GDM1 (cell line): ENCODE measurements at regions not wholly inside any gene's neighbourhood (a gene's known extent, or its start where the extent isn't known, plus 50 kb on each side); places are given as distances from the start of the nearest gene placed in this dataset.

Experiments used
- DNase-seq: peaks from one replicate; lab custom pipeline; 2025; lab: John Stamatoyannopoulos, UW

DNA sequence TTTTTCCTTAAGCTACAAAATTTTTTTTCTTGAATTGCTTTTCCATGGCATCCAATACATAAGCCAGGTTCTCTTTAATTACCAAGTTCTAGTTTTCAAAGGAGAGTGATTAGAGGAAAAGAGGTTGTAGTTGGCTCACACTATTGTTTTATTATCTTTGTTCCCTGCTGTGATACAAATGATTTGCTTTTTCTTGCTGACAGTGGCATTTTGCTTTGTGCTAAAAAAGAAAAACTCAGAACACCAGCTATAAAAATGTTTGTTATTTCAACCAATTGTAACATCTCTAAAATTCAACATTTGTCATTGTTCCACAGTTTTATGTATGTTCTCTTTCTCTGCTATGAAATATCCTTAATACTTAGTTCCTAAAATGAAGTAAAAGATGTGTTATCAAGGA, 1817.2 kb downstream of the STIM2 start:
- no peak for DNase-seq

DNA sequence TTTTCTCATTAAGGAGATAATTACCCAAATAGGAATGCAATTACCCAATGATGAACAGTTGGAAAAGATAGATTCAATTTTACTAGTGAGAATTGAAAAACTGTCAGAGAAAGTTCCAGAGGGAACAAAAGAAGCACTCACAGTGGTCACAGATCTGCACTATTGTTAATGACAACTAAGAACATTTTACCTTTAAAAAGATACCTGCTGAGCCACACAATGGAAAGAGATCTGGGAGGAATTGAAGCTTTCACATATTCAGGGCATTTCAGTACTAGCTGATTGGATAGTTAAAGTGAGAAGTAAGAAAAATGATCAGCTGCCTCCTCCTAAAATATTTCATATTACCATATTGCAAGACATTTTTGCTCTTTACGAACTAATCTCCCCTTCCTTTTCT, 1822.2 kb downstream of the STIM2 start:
- DNase-seq: no peak

DNA sequence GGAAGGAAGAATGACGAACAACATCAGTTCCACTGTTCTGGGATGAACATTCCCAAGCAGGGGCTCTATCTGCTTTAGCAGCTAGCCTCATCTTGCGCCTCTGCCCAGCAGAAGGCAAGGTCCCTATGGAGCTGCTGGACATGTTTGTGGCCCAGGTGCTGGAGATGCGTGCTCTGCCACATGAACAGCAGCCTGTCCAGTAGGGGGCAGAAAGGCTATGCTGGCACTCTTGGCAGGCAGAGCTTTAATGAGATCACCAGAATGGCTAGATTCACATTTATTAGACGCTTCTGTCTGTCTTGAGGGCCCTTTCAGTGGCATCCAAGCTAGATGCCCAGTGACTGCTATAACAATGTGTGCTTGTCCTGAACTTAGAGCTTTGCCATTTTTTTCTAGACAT, 1826.0 kb downstream of the STIM2 start:
- no peak for DNase-seq

DNA sequence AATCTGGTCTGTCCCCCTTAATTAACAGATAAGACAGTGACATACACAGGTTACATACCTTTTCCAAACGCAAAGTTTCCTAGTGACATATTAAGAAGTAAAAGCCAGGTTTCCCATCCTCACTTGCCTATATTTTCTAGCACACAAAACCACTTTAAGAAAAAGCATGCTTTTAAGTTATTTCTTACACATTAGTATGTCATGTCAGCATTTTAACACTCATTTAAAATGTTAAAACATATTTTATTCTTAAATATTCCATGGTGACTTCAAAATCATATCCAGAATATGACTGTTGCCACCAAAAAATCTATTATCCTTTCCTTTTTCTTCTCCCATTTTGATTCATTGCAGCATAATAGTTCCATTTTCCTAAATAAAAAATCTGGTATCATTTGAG, 1830.2 kb downstream of the STIM2 start:
- DNase-seq: no peak

DNA sequence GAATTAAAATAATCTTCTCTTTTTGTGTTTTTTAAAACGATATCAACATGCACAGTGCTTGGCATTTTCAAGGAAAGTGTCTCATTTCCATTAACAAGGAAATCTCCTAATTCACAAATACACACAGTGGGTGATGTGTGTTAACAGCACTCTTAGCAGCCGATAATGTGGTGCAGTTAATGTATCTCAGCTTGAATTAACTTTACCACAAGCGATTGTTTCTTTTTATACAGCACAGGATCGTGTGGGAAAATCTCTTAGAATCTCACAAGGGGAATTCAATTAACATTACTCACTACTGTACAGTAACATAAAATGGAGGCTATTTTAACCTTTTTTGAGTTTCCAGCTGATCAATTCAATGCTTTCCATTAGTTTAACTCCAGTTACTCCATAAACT, 1841.9 kb downstream of the STIM2 start:
- DNase-seq: no peak

DNA sequence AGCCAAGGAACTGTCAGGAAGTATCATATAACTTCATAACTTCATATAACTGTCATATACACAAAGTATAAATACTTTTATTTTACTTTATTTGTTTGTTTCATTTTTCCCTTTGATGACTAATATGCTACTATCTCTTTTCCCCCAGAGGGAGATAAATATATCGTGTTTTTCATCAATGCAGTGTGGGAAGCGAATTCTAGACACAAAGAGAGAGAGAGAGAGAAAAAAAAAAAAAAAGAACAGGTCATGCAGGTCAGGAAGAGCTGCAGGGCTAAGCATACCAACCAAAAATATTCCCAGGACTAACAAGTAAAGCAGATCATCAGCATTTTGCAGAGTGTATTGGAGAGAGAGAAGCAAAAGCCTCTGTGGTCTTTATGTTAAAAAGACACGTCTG, 1849.2 kb downstream of the STIM2 start:
- no peak for DNase-seq

DNA sequence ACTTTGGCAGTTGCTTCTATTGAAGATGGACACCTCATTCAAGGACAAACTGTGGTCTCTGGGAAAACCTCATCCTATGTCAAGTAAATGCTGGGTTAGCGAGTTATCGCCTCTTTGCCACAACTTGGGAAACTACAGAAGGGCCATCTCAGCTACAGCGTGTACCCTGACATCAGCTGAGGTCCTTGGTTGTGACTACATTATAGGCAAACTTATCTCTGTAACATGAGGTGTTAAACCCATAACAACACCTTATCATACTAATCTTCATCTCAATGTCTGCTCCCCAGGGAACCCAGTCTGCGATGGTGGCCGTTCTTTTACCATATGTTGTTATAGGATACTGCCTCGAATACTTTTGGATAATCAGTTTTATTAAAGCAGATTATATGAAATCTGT, 1862.7 kb downstream of the STIM2 start:
- no peak for DNase-seq

DNA sequence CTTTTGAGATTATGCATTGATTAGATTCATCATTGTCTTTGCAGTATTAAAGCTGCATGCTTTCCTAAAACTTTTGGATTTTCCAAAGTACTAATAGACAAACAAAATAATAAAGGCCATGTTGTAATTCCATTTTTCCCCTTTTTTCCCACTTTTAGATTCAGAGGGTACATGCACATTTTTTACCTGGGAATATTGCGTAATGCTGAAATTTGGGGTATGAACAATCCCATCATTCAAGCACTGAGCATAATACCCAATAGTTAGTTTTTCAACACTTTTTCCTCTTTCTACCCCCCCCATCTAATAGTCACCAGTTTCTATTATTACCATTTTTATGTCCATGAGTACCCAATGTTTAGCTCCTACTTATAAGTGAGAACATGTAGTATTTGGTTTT, 1863.6 kb downstream of the STIM2 start:
- DNase-seq: no peak

DNA sequence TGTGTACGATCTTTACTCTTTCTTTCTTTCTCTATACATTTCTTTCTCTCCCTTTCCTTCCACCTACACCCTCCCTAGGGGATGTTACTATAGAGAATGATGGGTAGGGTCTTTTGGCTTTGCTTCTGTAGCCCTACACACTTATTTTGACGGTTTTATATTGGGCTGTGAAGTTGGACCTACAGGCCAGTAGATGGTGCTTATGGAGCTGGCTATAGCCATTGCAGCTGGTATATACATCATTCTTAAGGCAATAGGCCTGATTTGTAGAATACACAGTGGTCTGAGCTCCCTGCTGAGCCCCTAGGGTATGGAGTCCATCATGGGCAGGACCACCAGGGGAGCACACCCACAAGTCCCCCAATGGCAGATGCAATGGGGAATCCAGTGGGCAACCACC, 1869.7 kb downstream of the STIM2 start:
- no peak for DNase-seq

DNA sequence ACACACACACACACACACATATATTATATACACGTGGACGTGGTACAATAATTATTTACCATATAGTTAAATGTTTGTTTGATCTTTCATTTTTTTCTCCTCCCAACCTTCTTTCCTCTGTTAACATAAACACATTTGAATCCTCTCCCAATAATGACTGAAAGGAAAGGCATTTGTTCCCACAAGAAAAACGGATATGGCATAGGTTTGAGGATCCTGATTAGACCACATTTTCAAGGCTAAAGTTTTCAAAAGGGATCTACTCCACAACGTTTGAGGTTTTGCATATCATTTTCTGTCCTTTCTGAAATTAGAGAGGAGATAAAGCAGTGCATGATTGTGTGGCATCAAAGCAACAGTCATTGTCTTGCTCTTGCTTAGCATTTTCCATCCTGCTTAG, 1883.4 kb downstream of the STIM2 start:
- DNase-seq: no peak

DNA sequence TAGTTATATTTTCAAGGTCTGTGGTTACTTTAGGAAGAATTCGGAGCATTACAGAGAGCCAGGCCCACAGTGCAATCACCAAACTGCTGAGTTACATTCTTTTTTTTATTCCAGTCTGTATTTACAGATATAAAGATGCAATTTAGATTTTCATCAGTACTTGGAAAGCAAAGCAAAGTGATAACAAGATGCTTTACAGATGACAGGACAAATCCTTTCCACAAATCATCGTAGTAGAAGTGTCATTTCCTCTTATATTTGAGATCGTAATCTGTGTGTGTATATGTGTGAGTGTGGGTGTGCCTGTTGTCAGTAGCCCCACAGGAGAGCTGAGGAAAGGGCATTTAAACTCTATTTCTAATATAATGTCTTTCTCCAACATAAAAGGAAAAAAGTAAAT, 1893.7 kb downstream of the STIM2 start:
- no peak for DNase-seq

DNA sequence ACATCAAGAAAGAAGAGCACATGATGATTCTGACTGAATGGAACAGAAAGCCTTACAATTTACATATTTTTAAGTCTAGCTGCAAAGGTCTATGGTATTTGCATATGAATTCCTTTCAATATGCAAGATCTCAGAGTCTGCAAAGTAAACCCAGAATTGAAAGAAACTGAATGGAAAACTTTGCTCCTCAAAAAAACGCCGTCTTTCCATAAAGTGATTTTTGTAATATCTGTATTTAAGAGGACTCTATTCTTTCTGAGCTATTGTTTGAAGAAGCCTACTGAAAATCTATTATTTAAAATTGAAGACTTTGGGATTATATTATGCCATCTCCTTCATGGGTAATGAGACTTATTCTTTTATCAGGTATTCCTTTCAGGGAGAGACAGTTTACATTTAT, 1894.4 kb downstream of the STIM2 start:
- DNase-seq: no peak

DNA sequence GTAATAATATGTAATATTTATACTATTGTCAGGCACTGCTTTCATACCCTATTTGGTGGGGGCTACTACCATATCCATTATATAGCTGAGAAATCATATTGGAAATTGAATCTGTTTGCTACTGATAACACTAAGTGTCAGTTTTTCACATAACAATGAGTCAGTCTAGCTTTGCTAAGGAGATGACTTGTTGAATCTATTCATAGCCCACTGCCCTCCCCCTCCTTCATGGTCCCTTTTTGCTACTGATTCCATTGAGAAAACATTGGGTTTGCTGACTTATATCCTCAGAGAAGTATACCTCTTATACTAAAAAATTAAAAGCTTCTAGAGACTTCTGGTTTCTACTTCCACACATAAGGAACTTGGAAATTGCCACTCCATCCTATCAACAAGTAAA, 1898.4 kb downstream of the STIM2 start:
- no peak for DNase-seq

DNA sequence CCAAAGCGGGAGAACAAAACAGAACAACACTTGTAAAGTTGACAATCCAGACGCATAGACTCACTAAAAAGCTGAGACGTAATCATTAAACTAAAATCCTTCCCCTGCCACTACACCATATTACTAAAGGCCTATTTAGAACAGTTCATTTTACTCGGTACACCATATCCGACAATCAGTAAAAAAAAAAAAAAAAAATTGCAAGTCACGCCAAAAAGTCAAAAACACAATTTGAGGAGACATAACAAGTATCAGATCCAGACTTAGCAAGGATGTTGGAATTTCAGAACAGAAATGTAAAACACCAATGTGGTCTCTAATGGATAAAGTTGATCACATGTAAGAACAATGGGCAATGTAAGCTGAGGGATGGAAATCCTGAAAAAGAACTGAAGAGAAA, 1899.4 kb downstream of the STIM2 start:
- no peak for DNase-seq

DNA sequence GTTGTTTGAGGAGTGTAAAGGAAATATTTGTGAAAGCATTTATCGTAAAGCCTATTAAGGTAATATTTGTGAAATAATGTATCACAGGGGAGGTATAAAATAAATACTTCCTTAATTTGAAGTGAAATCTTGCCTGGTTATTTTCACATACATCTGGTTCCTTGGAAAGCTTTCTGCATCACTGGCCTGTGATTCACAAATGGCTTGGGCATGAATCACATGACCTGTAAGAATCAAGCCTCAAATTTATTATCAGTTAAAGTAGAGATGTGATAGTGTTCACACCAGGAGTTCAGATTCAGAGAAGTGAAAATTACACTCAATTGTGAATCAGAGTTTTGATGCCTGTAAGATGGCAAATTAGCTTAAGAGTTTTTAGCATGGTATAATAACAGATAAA, 1911.4 kb downstream of the STIM2 start:
- DNase-seq: no peak

DNA sequence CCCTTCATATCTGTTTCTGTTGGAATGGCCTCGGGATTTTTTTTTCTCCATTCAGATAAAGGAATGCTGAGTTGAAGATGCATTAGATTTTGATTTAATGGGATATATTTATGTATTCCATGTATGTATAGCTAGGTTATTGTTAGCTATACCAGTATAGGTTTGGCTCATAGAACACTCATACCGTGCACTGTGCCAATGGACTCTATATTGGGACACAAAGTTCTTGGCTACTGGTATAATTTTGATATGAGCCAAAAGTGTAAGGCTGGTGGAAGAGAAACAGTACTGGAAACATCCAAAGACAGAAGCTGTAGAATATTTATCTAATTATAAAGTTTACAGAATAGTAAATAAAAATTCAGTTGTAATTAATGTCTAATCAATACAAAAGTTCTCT, 1912.1 kb downstream of the STIM2 start:
- DNase-seq: no peak

DNA sequence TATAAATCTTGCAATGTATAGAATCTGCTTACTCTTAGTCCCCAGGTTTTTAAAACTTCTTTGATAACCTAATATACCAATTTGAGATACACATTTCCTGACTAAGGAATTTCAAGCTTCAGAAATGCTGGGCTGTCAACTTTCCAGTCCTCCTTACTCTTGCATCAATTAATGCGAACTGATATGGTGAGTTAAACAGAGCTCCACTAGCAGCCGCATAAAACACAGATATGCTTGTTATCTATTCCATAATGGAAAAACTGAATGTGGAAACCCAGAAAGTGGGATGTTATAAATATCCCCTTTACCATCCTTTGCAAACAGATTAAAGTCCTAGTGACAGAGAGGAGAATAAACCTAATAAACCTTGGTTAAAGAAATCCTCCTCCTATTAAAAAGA, 1913.7 kb downstream of the STIM2 start:
- DNase-seq: no peak

DNA sequence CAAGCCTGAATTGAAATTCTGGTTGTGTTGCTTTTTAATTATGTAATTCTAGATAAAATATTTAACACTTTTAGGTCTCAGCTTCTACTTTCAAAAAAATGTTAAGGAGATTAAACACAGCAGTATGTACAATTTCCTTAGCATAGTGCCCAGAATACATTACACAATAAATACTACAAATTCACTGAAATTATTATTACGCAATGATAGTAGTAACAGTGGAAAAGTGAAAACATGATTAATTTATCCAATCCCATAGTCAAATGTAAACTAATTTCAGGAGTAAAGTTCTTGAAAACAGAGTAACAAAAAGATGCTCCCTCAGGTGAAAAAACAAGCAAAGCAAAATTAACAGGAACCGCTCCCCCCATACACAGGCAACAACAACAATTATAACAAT, 1915.4 kb downstream of the STIM2 start:
- no peak for DNase-seq

DNA sequence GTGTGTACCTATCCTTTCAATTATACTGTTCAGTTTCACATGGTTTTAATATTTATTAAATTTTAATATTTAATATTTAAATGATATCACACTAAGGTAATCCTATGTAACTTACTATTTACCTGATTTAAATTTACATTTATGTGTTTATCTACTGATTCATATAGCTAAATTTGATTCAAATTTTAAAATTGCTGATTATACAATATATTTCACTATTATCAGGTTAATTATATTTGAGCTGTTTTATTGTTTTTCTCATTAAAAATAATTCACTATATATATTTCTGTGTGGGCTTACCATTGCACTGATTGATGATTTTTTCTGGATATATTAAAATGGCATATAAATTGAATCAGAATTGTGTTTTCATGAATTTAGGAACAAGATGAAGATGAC, 1923.5 kb downstream of the STIM2 start:
- no peak for DNase-seq

DNA sequence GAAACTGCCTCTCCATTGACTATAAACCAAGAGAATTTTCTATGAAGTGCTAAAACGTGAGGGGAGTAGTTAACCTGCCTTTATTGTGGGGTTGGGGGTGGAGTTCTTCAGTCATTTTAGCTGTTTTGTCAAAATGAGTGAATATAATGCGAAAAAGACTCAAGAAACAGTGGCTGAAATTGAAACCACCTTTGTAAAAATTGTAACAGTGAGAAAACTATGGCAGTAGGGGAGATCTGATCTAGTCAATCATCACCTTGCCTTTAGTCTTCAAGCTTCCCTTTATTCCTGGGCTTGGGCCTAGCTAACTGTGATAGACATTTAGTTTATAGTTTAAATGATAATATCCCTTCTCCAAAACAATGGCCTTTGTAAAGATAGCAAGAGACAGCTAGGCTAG, 1927.3 kb downstream of the STIM2 start:
- no peak for DNase-seq

DNA sequence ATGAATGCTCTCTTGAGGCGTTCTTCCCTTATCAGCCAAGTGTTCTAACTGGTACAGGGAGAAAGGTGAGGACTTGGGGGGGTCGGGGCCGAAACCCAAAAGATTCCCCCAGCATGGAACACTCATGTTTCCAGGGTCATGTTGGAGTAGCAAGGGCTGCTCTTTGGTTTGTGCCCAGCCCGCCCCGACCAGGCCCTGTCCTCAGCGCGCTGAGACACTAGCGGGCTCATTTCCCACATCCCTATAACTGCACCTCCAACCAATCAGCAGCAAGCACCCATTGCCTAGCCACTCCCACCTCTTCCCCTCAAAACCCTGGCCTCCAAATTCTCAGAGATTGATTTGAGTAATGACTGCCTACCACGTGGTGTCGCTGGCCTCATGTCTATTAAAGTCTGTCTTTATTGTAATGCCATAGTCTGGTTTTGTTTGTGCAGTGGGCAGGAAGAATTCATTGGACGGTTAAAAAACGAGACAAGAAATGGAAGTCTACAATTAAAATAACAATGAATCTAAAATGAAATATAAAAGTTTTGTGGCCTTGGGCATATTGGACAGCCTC, 1928.4 kb downstream of the STIM2 start:
- no peak for DNase-seq

DNA sequence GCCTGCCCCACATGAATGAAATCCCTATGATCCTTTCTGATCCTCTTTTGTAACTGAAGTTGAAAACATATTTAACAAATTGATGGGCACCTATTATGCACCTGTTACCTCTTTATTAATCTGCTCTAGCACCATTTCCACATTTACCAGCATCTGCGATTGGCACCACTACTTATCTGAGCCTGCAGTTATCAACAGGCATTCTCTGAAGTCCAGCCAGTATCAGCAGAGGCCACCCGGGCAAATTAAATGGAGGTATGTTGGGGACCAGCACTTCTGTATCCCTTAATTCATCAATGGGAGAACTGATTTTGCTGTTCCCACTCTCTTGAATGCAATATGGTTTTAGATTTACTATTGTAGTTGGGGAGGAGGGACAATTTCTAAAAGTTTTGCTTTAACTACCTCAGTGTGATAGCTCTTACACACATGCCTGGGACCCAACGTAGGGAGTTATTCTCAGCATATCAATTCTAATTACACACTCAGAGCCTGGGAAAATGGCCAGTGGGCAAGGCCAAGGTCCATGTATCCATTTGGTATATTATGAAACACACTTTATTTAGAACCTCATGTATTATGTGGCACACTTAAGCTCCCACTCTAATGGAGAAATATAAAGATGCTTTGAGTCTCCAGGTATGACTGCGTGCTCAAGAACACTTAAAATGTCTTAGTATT, 1927.1 kb upstream of the PCDH7 start:
- DNase-seq: no peak

DNA sequence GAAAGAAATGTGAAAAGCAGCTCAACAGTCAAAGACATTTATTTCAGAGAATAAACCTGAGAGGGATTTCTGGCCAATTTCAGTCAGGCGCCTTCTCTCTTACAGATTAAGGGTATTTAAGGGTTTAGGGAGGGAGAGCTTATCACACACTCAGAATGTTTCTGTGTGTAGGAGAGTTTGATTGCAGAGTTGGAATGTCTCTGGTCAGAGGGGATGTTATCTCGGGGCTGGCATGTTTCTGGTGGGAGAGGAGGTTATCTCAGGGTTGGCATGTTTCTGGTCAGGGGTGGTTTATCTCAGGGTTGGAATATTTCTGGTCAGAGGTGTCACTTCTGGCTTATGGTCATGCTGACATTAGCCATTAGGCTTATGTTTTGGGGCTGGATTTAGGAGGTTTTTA, 1920.5 kb upstream of the PCDH7 start:
- DNase-seq: no peak

DNA sequence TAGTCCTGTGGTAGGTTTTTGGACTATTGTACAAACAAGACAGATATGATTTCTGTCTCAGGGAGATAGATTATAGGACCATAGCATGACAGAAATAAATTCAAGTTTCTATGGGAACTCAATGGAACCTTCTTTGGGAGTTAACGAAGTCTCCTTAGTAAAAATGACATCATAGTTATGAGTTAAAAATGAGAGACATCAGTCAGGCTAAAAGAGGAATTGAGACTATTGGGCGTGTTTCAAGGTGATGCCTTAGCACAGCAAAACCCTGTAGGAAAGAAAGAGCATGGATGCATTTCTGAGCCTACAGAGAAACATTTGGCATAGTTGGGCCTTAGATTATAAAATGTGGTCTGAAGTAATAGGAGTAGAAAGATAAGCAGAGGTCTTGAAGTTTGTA, 1909.1 kb upstream of the PCDH7 start:
- DNase-seq: no peak

DNA sequence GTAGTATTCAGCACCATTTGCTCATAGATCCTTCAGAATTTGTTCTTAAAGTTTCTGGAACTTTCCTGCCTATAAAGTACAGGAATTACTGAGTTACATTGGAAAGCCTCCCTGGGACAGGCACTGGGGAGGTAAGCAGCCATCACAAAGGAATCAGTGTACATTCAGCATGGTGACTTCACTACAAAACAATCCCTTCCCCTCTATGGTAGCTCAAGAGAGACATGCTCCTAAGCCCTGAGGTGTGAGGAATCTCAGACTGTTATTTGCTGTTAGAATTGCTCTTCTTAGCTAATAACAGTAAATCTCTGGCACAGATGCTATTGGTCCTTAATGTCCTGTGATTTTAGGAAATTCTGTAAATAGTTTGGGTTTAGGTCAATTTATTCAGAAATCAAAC, 1898.0 kb upstream of the PCDH7 start:
- DNase-seq: no peak
